HEK293 (cell line): ENCODE measurements at regions not wholly inside any gene's neighbourhood (a gene's known extent, or its start where the extent isn't known, plus 50 kb on each side); places are given as distances from the start of the nearest gene placed in this dataset.

ENCODE experiments used
- CTCF ChIA-PET: fragments of 350-600 bp; formaldehyde crosslinking; extraction: SDS; loops from one replicate; lab custom pipeline; 2021; ENCODE audit warnings: antibody characterized with exemption; lab: Yijun Ruan, JAX
- POLR2A ChIA-PET: fragments of 300-600 bp; formaldehyde crosslinking; extraction: SDS; loops from one replicate; lab custom pipeline; 2020; ENCODE audit warnings: antibody characterized with exemption, inconsistent platforms; lab: Yijun Ruan, JAX
- H3K27ac ChIP-seq: fragments of 200-500 bp; sonication (Bioruptor generic); 2 replicates; pipeline ENCODE4 v1.5.1; 2014; ENCODE audit warnings: low read depth, low read length, control low read depth, inconsistent platforms; ENCODE audit errors: extremely low read depth
- H3K36me3 ChIP-seq, 2 experiments: fragments of 200-500 bp in 1 of 2; sonication (Bioruptor generic) in 1 of 2; 1 replicate in 1 of 2; 2 replicates in 1 of 2; pipeline ENCODE4 v1.5.1; 2014 to 2017; ENCODE audit warnings: inconsistent platforms in 2 of 2, low read length in 2 of 2; ENCODE audit not compliant: control insufficient read depth in 2 of 2, insufficient read depth in 1 of 2
- H3K4me1 ChIP-seq: fragments of 200-500 bp; sonication (Bioruptor generic); 2 replicates; pipeline ENCODE4 v1.5.1; 2014; ENCODE audit warnings: mild to moderate bottlenecking, low read length, inconsistent platforms; ENCODE audit not compliant: control insufficient read depth, insufficient read depth
- H3K4me3 ChIP-seq: 2 replicates; pipeline ENCODE4 v1.5.1; 2011; ENCODE audit warnings: low read depth, mild to moderate bottlenecking, control low read depth, low read length, moderate library complexity
- H3K9me3 ChIP-seq: fragments of 200-500 bp; sonication (Bioruptor generic); 2 replicates; pipeline ENCODE4 v1.5.1; 2014; ENCODE audit warnings: low read depth, low read length, inconsistent platforms; ENCODE audit not compliant: control insufficient read depth, insufficient read depth
- ATF2 ChIP-seq: fragments of 450-650 bp; formaldehyde crosslinking; IDR thresholded peaks from 2 replicates; pipeline ENCODE4 v1.5.1; 2016; ENCODE audit warnings: missing biosample characterization, missing genetic modification characterization, low read depth
- BCL11A ChIP-seq: fragments of 450-650 bp; formaldehyde crosslinking; IDR thresholded peaks from 2 replicates; pipeline ENCODE4 v1.5.1; 2016; ENCODE audit warnings: low read depth, missing biosample characterization, missing genetic modification characterization
- ELK4 ChIP-seq: IDR thresholded peaks from 2 replicates; pipeline ENCODE4 v1.6.1; 2011; ENCODE audit warnings: mild to moderate bottlenecking, low read depth, low read length, borderline replicate concordance
- MZF1 ChIP-seq: fragments of 450-650 bp; formaldehyde crosslinking; IDR thresholded peaks from 2 replicates; pipeline ENCODE4 v1.5.1; 2017; ENCODE audit warnings: missing biosample characterization, missing genetic modification characterization, borderline replicate concordance
- PBX3 ChIP-seq: sonication (generic); formaldehyde crosslinking; IDR thresholded peaks from 2 replicates; pipeline ENCODE4 v1.8.1; 2022; ENCODE audit warnings: mild to moderate bottlenecking, moderate library complexity, missing genetic modification reagents
- WT1 ChIP-seq: fragments of 450-650 bp; formaldehyde crosslinking; IDR thresholded peaks from 2 replicates; pipeline ENCODE4 v1.5.1; 2016; ENCODE audit warnings: missing biosample characterization, missing genetic modification characterization
- ZBTB20 ChIP-seq: fragments of 450-650 bp; formaldehyde crosslinking; IDR thresholded peaks from 2 replicates; pipeline ENCODE4 v1.5.1; 2016; ENCODE audit warnings: missing biosample characterization, missing genetic modification characterization
- ZNF112 ChIP-seq: fragments of 450-650 bp; formaldehyde crosslinking; IDR thresholded peaks from 2 replicates; pipeline ENCODE4 v1.5.0; 2017; ENCODE audit warnings: missing biosample characterization, missing genetic modification characterization
- ZNF19 ChIP-seq: fragments of 450-650 bp; formaldehyde crosslinking; IDR thresholded peaks from 2 replicates; pipeline ENCODE4; 2016; ENCODE audit warnings: missing biosample characterization, missing genetic modification characterization, low read depth
- ZNF239 ChIP-seq: fragments of 450-650 bp; formaldehyde crosslinking; IDR thresholded peaks from 2 replicates; pipeline ENCODE4 v1.5.1; 2016; ENCODE audit warnings: missing biosample characterization, missing genetic modification characterization
- ZNF302 ChIP-seq: fragments of 450-650 bp; formaldehyde crosslinking; IDR thresholded peaks from 2 replicates; pipeline ENCODE4 v1.5.1; 2016; ENCODE audit warnings: missing biosample characterization, missing genetic modification characterization, low read depth
- ZNF350 ChIP-seq: fragments of 450-650 bp; formaldehyde crosslinking; IDR thresholded peaks from 2 replicates; pipeline ENCODE4 v1.5.0; 2017; ENCODE audit warnings: missing biosample characterization, mild to moderate bottlenecking, missing genetic modification characterization
- ZNF398 ChIP-seq: fragments of 450-650 bp; formaldehyde crosslinking; IDR thresholded peaks from 2 replicates; pipeline ENCODE4 v1.5.1; 2017; ENCODE audit warnings: missing biosample characterization, missing genetic modification characterization
- ZNF449 ChIP-seq: fragments of 450-650 bp; formaldehyde crosslinking; IDR thresholded peaks from 2 replicates; pipeline ENCODE4 v1.5.1; 2017; ENCODE audit warnings: missing biosample characterization, mild to moderate bottlenecking, missing genetic modification characterization, moderate library complexity
- ZNF473 ChIP-seq: fragments of 450-650 bp; formaldehyde crosslinking; IDR thresholded peaks from 2 replicates; pipeline ENCODE4 v1.5.1; 2017; ENCODE audit warnings: missing biosample characterization, missing genetic modification characterization
- ZNF544 ChIP-seq: fragments of 450-650 bp; formaldehyde crosslinking; IDR thresholded peaks from 2 replicates; pipeline ENCODE4 v1.5.0; 2017; ENCODE audit warnings: missing biosample characterization, missing genetic modification characterization
- ZNF645 ChIP-seq: fragments of 450-650 bp; formaldehyde crosslinking; IDR thresholded peaks from 2 replicates; pipeline ENCODE4; 2016; ENCODE audit warnings: missing biosample characterization, missing genetic modification characterization
- ZNF704 ChIP-seq: fragments of 450-650 bp; formaldehyde crosslinking; IDR thresholded peaks from 2 replicates; pipeline ENCODE4 v1.5.1; 2016; ENCODE audit warnings: missing biosample characterization, missing genetic modification characterization

GRCh38 chr10:80730522-80730921 is 192.8 kb downstream of the SH2D4B start:
- H3K9me3 ChIP-seq: no peaks in the 10 kb centered on the region
- TF ChIP-seq ZNF302 (tag by site-specific recombination) (no peak), ZNF19 (tag by site-specific recombination) (no peak), ELK4 (no peak), BCL11A (tag by site-specific recombination) (no peak), ZNF350 (no peak), PBX3 (no peak), ZNF544 (tag by site-specific recombination) (no peak), ZNF473 (tag by site-specific recombination) (no peak)
- TF ChIP-seq, all 188 proteins: peak for 0
- ChIA-PET CTCF (interaction anchor here (1.5 to 1.6 kb wide), 2 partner anchors 30 to 66 kb away, joined by 4 to 7 read pairs; no protein-coding TSS in a partner anchor), POLR2A (no interaction called here)
- H3K36me3 ChIP-seq: no peaks in the 10 kb centered on the region
- no peak overlapping the region for H3K27ac ChIP-seq
- no peaks in the 10 kb centered on the region for H3K4me1 ChIP-seq
- no peak overlapping the region for H3K4me3 ChIP-seq

GRCh38 chr10:80734589-80734988 is 196.9 kb downstream of the SH2D4B start:
- H3K27ac ChIP-seq: no peak overlapping the region
- CTCF ChIA-PET: interaction anchor here (1.1 kb wide), 1 partner anchor 70 kb away, joined by 3 read pairs; no protein-coding TSS in a partner anchor
- no peaks in the 10 kb centered on the region for H3K36me3 ChIP-seq
- H3K9me3 ChIP-seq: no peaks in the 10 kb centered on the region
- H3K4me3 ChIP-seq: no peak overlapping the region
- TF ChIP-seq ZNF239 (tag by site-specific recombination) (no peak), ATF2 (no peak), ZNF398 (tag by site-specific recombination) (no peak), ZBTB20 (tag by site-specific recombination) (no peak)
- POLR2A ChIA-PET: no interaction called here
- no peaks in the 10 kb centered on the region for H3K4me1 ChIP-seq

GRCh38 chr10:80737209-80737608 is 199.5 kb downstream of the SH2D4B start:
- Histone ChIP-seq H3K4me3 (no peak overlapping the region), H3K9me3 (no peaks in the 10 kb centered on the region), H3K27ac (no peak overlapping the region), H3K36me3 (no peaks in the 10 kb centered on the region), H3K4me1 (no peaks in the 10 kb centered on the region)
- CTCF ChIA-PET: no interaction called here
- POLR2A ChIA-PET: no interaction called here
- TF ChIP-seq WT1 (no peak), ZNF449 (tag by site-specific recombination) (no peak), ZBTB20 (tag by site-specific recombination) (no peak), PBX3 (no peak), MZF1 (tag by site-specific recombination) (no peak), ZNF645 (no peak), ZNF704 (tag by site-specific recombination) (no peak), ZNF112 (tag by site-specific recombination) (no peak)
